VCaP (cell line): ENCODE measurements at regions not wholly inside any gene's neighbourhood (a gene's known extent, or its start where the extent isn't known, plus 50 kb on each side); places are given as distances from the start of the nearest gene placed in this dataset.
"Not testable (repeated sequence)": the region's sequence is repeated elsewhere in the genome, so short reads cannot be mapped to it uniquely, and the experiment has no call there.

Experiments
- H3K27ac ChIP-seq: fragments of 450-650 bp; 2 replicates; pipeline ENCODE4 v1.5.1; 2017
- CTCF ChIP-seq: fragments of 450-650 bp; conservative IDR thresholded peaks from 2 replicates; pipeline ENCODE4 v1.5.1; 2017; ENCODE audit warnings: mild to moderate bottlenecking, moderate library complexity

- no peak overlapping the region for H3K27ac ChIP-seq
- TF ChIP-seq CTCF: no peak
Measured at GRCh38 chr3:34075975-34076374, 277.5 kb downstream of the PDCD6IP start.

GRCh38 chr3:34077417-34078195 lies 279.2 kb downstream of the PDCD6IP start:
- H3K27ac ChIP-seq: no peak overlapping the region
- TF ChIP-seq CTCF: no peak

GRCh38 chr3:34078418-34078817 lies 280.0 kb downstream of the PDCD6IP start:
- TF ChIP-seq CTCF: no peak
- H3K27ac ChIP-seq: no peak overlapping the region

GRCh38 chr3:34079849-34080248 lies 281.4 kb downstream of the PDCD6IP start:
- H3K27ac ChIP-seq: not testable (repeated sequence)

GRCh38 chr3:34090379-34090778 lies 291.9 kb downstream of the PDCD6IP start:
- H3K27ac ChIP-seq: not testable (repeated sequence)

GRCh38 chr3:34090876-34091275 lies 292.4 kb downstream of the PDCD6IP start:
- TF ChIP-seq CTCF: no peak
- no peak overlapping the region for H3K27ac ChIP-seq

- not testable (repeated sequence) for H3K27ac ChIP-seq
Measured at GRCh38 chr3:34094280-34094679, 295.9 kb downstream of the PDCD6IP start.

- TF ChIP-seq CTCF: no peak
- H3K27ac ChIP-seq: no peak overlapping the region
Measured at GRCh38 chr3:34102288-34102687, 303.9 kb downstream of the PDCD6IP start.

- no peak overlapping the region for H3K27ac ChIP-seq
- TF ChIP-seq CTCF: no peak
Measured at GRCh38 chr3:34106379-34106778, 307.9 kb downstream of the PDCD6IP start.
